Stomach (tissue), 8 donors: ENCODE measurements at regions not wholly inside any gene's neighbourhood (a gene's known extent, or its start where the extent isn't known, plus 50 kb on each side); places are given as distances from the start of the nearest gene placed in this dataset.

ENCODE experiments used
- DNase-seq, 2 donors: peaks; one replicate each; pipeline versions ENCODE4 v3.0.0 to v3.0.0-alpha.2; 2013 to 2019
- H3K27ac ChIP-seq, 5 donors: fragments of 200-600 bp in 4 of 5; sonication (generic) in 4 of 5; one replicate each; pipeline ENCODE4 v1.5.1; 2013 to 2019; ENCODE audit warnings: mild to moderate bottlenecking in 1 of 5, moderate library complexity in 1 of 5
- H3K27me3 ChIP-seq, 3 donors: fragments of 200-600 bp; sonication (generic); one replicate each; pipeline ENCODE4 v1.5.1; 2017 to 2019; ENCODE audit warnings: mixed run types in 1 of 3
- H3K36me3 ChIP-seq, 4 donors: fragments of 200-600 bp; sonication (generic); 1 replicate in 3 of 4; 2 replicates in 1 of 4; pipeline ENCODE4 v1.5.1; 2016 to 2019
- H3K4me1 ChIP-seq, 4 donors: fragments of 200-600 bp; sonication (generic); one replicate each; pipeline ENCODE4 v1.5.1; 2016 to 2019
- H3K4me3 ChIP-seq, 4 donors: fragments of 200-600 bp; sonication (generic) in 3 of 4; one replicate each; pipeline ENCODE4 v1.5.1; 2016 to 2019; ENCODE audit warnings: mild to moderate bottlenecking in 1 of 4
- H3K9me3 ChIP-seq, 4 donors: fragments of 200-600 bp; sonication (generic); one replicate each; pipeline ENCODE4 v1.5.1; 2016 to 2019
- CTCF ChIP-seq, 7 experiments: fragments of 450-650 bp in 4 of 7; fragments of 200-600 bp in 3 of 7; sonication (generic) in 3 of 7; IDR thresholded peaks; one replicate each; pipeline ENCODE4 v1.5.1; 2016 to 2019; ENCODE audit warnings: antibody characterized with exemption in 7 of 7, control low read depth in 2 of 7, mild to moderate bottlenecking in 1 of 7
- EP300 ChIP-seq: sonication (generic); formaldehyde crosslinking; IDR thresholded peaks from one replicate; pipeline ENCODE4 v1.6.1; 2017; ENCODE audit warnings: antibody characterized with exemption
- POLR2A ChIP-seq, 4 donors: fragments of 450-650 bp; IDR thresholded peaks; one replicate each; pipeline ENCODE4 v1.6.1; 2016; ENCODE audit warnings: antibody characterized with exemption in 4 of 4, control low read depth in 2 of 4, mild to moderate bottlenecking in 1 of 4, moderate library complexity in 1 of 4
- POLR2AphosphoS5 ChIP-seq, 3 donors: sonication (generic); formaldehyde crosslinking; IDR thresholded peaks; one replicate each; pipeline ENCODE4 v1.6.1; 2016; ENCODE audit warnings: antibody characterized with exemption in 3 of 3
- WGBS, 5 donors: extraction: QIAGEN DNeasy Blood & Tissue Kit in 3 of 5; methylation state at CpG; one replicate each; pipeline versions ENCODE4 v1.1.5 to v1.1.7; 2013 to 2018; 5-methylcytosine and 5-hydroxymethylcytosine counted together
- intact Hi-C: fragments of 100-400 bp; cut with DNase I; formaldehyde crosslinking; loops from one replicate; pipeline ENCODE4 v1.15.1; 2023; ENCODE audit warnings: low total_unique reads
- donor health status: healthy with polysubstance abuse.
- donor health status: Bipolar disorder and iron deficiency.
- donor health status: healthy.

GRCh38 chr2:2714408-2714807, 383.3 kb upstream of the MYT1L start:
- Histone ChIP-seq H3K9me3 (no peaks in the 10 kb centered on the region), H3K4me1 (no peaks in the 10 kb centered on the region), H3K36me3 (no peaks in the 10 kb centered on the region), H3K27ac (no peak overlapping the region), H3K27me3 (peaks cover 0 to 33% (median 0%) of the 10 kb centered on the region in 3 donors), H3K4me3 (no peak overlapping the region)
- 80 to 91% (median 82%) methylated on average over 7 of the region's 7 CpGs for WGBS, 5 donors
- TF ChIP-seq EP300 (no peak), CTCF (IDR thresholded peaks at IDR 0.05) (no peak), POLR2AphosphoS5 (IDR thresholded peaks at IDR 0.05) (no peak), POLR2A (IDR thresholded peaks at IDR 0.05) (no peak)
- intact Hi-C loops: no loop called here
- no peak for DNase-seq

DNA sequence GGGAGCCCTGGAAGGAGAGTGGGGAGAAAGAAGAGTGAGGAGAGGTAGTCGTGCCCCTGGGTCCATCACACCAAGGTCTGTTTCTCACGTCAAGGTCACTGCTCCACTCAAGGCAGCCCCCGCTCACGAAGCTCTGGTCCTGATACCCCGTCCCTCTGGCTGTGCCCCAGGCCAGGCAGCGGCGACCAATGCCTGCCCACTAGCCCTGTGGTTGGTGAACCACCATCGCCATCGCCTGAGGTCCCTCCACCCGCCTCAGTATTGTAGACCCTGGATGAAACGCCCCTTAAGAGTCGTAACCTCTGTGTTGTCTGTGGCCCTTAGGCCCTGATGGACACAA, 378.3 kb upstream of the MYT1L start:
- H3K9me3 ChIP-seq: no peaks in the 10 kb centered on the region
- no peaks in the 10 kb centered on the region for H3K36me3 ChIP-seq
- no peak for DNase-seq
- H3K27me3 ChIP-seq: peaks cover 0 to 42% (median 0%) of the 10 kb centered on the region in 3 donors
- no peak overlapping the region for H3K27ac ChIP-seq
- intact Hi-C loops: no loop called here
- no peak overlapping the region for H3K4me3 ChIP-seq
- WGBS, 5 donors: 82 to 94% (median 89%) methylated on average over 12 of the region's 12 CpGs
- H3K4me1 ChIP-seq: no peaks in the 10 kb centered on the region
- TF ChIP-seq CTCF (IDR thresholded peaks at IDR 0.05) (no peak), POLR2AphosphoS5 (IDR thresholded peaks at IDR 0.05) (no peak), POLR2A (IDR thresholded peaks at IDR 0.05) (no peak), EP300 (no peak)

GRCh38 chr2:2708575-2709430, 377.7 kb upstream of the MYT1L start:
- intact Hi-C loops: no loop called here
- 81 to 86% (median 84%) methylated on average over 26 to 37 of the region's 37 CpGs for WGBS, 5 donors

More at GRCh38 chr2:2708575-2709430, 377.7 kb upstream of the MYT1L start:
- Histone ChIP-seq H3K27ac (no peak overlapping the region), H3K9me3 (no peaks in the 10 kb centered on the region), H3K4me1 (no peaks in the 10 kb centered on the region), H3K27me3 (peaks cover 0 to 38% (median 0%) of the 10 kb centered on the region in 3 donors), H3K4me3 (no peak overlapping the region), H3K36me3 (no peaks in the 10 kb centered on the region)
- no peak for DNase-seq
- TF ChIP-seq CTCF (IDR thresholded peaks at IDR 0.05) (no peak), POLR2AphosphoS5 (IDR thresholded peaks at IDR 0.05) (no peak), EP300 (no peak)
